Endodermal cell (in vitro differentiated cells): ENCODE measurements at regions not wholly inside any gene's neighbourhood (a gene's known extent, or its start where the extent isn't known, plus 50 kb on each side); places are given as distances from the start of the nearest gene placed in this dataset.

ENCODE experiments used
- DNase-seq: peaks from one replicate; pipeline ENCODE4 v3.0.0-alpha.2; 2017
- H3K27ac ChIP-seq: 2 replicates; pipeline ENCODE4 v1.5.1; 2013; ENCODE audit warnings: mild to moderate bottlenecking, low read depth, low read length, moderate library complexity
- H3K27me3 ChIP-seq: 2 replicates; pipeline ENCODE4 v1.6.1; 2013; ENCODE audit warnings: mild to moderate bottlenecking, low read length, moderate library complexity; ENCODE audit not compliant: insufficient read depth, control insufficient read depth, poor library complexity, severe bottlenecking
- H3K36me3 ChIP-seq: 2 replicates; pipeline ENCODE4 v1.7.0; 2013; ENCODE audit warnings: mild to moderate bottlenecking, low read length, moderate library complexity; ENCODE audit not compliant: control insufficient read depth, insufficient read depth
- H3K4me1 ChIP-seq: one replicate; pipeline ENCODE4 v1.7.0; 2013; ENCODE audit warnings: low read length; ENCODE audit not compliant: control insufficient read depth, insufficient read depth
- H3K4me3 ChIP-seq: 2 replicates; pipeline ENCODE4 v1.5.1; 2013; ENCODE audit warnings: mild to moderate bottlenecking, low read length, moderate library complexity
- H3K9ac ChIP-seq: 2 replicates; pipeline ENCODE4 v1.6.1; 2013; ENCODE audit warnings: mild to moderate bottlenecking, low read length, moderate library complexity; ENCODE audit not compliant: poor library complexity, severe bottlenecking; ENCODE audit errors: extremely low read depth
- H3K9me3 ChIP-seq: 2 replicates; pipeline ENCODE4 v1.6.1; 2013; ENCODE audit warnings: mild to moderate bottlenecking, low read length, moderate library complexity; ENCODE audit not compliant: control insufficient read depth
- H3K27ac Mint-ChIP-seq: 2 replicates; pipeline ENCODE4 v1.8.0; 2020; ENCODE audit warnings: mixed read lengths
- H3K27me3 Mint-ChIP-seq: 2 replicates; pipeline ENCODE4 v1.8.0; 2021; ENCODE audit warnings: mild to moderate bottlenecking, mixed read lengths; ENCODE audit not compliant: insufficient read depth
- H3K36me3 Mint-ChIP-seq: 2 replicates; pipeline ENCODE4 v1.8.0; 2020; ENCODE audit warnings: low read depth, mixed read lengths
- H3K4me1 Mint-ChIP-seq: 2 replicates; pipeline ENCODE4 v1.8.0; 2020; ENCODE audit warnings: mixed read lengths
- H3K4me3 Mint-ChIP-seq: 2 replicates; pipeline ENCODE4 v1.8.0; 2020; ENCODE audit warnings: mild to moderate bottlenecking, moderate library complexity, mixed read lengths
- H3K9me3 Mint-ChIP-seq: 2 replicates; pipeline ENCODE4 v1.8.0; 2020; ENCODE audit warnings: mild to moderate bottlenecking, mixed read lengths
- CTCF ChIP-seq: fragments of 200-600 bp; sonication (generic); conservative IDR thresholded peaks from 2 replicates; pipeline ENCODE4 v1.5.0; 2021; ENCODE audit warnings: antibody characterized with exemption, mild to moderate bottlenecking
- WGBS, 2 experiments: methylation state at CpG; one replicate each; pipeline versions ENCODE4 v1.1.5 to v1.1.7; 2013; ENCODE audit warnings: missing lambda C conversion rate in 2 of 2, mixed read lengths in 1 of 2; ENCODE audit not compliant: insufficient coverage in 1 of 2, insufficient read length in 1 of 2; 5-methylcytosine and 5-hydroxymethylcytosine counted together

- Mint-ChIP-seq H3K4me1 (no peaks in the 10 kb centered on the region), H3K27me3 (no peaks in the 10 kb centered on the region), H3K27ac (no peak overlapping the region), H3K36me3 (no peaks in the 10 kb centered on the region), H3K9me3 (no peaks in the 10 kb centered on the region), H3K4me3 (no peak overlapping the region)
- Histone ChIP-seq H3K9ac (no peak overlapping the region), H3K4me1 (no peaks in the 10 kb centered on the region), H3K36me3 (no peaks in the 10 kb centered on the region), H3K27ac (no peak overlapping the region), H3K4me3 (no peak overlapping the region), H3K27me3 (no peaks in the 10 kb centered on the region), H3K9me3 (no peaks in the 10 kb centered on the region)
- no peak for DNase-seq
- no peak for TF ChIP-seq CTCF
- 67 to 95% methylated on average over 1 of the region's 1 CpG for WGBS, 2 experiments
Observed at GRCh38 chr1:239826736-239827135, 264.9 kb upstream of the FMN2 start.

- Mint-ChIP-seq H3K9me3 (no peaks in the 10 kb centered on the region), H3K27me3 (no peaks in the 10 kb centered on the region), H3K4me1 (peaks cover 8% of the 10 kb centered on the region), H3K36me3 (no peaks in the 10 kb centered on the region), H3K27ac (no peak overlapping the region), H3K4me3 (no peak overlapping the region)
- Histone ChIP-seq H3K36me3 (no peaks in the 10 kb centered on the region), H3K9ac (no peak overlapping the region), H3K4me1 (no peaks in the 10 kb centered on the region), H3K9me3 (no peaks in the 10 kb centered on the region), H3K27me3 (no peaks in the 10 kb centered on the region), H3K27ac (no peak overlapping the region), H3K4me3 (no peak overlapping the region)
- WGBS, 2 experiments, result 91% methylated on average over 1 of the region's 1 CpG; no CpG with 5 or more reads in 1 of the 2 experiments
- DNase-seq, result no peak
- no peak for TF ChIP-seq CTCF
Observed at GRCh38 chr1:239829535-239829934, 262.1 kb upstream of the FMN2 start.

- H3K36me3 ChIP-seq, result no peaks in the 10 kb centered on the region
- TF ChIP-seq CTCF, result no peak
- Mint-ChIP-seq H3K27me3 (no peaks in the 10 kb centered on the region), H3K4me3 (no peak overlapping the region), H3K27ac (no peak overlapping the region), H3K9me3 (no peaks in the 10 kb centered on the region), H3K4me1 (peaks cover 8% of the 10 kb centered on the region), H3K36me3 (no peaks in the 10 kb centered on the region)
- H3K4me3 ChIP-seq, result no peak overlapping the region
- H3K27me3 ChIP-seq, result no peaks in the 10 kb centered on the region
- no peaks in the 10 kb centered on the region for H3K9me3 ChIP-seq
- no peaks in the 10 kb centered on the region for H3K4me1 ChIP-seq
- H3K9ac ChIP-seq, result no peak overlapping the region
- WGBS, 2 experiments, result 94% methylated on average over 5 of the region's 5 CpGs
- no peak for DNase-seq
- no peak overlapping the region for H3K27ac ChIP-seq
Observed at GRCh38 chr1:239831577-239832355, 259.9 kb upstream of the FMN2 start.
